ENCODE measurements at regions not wholly inside any gene's neighbourhood (a gene's known extent, or its start where the extent isn't known, plus 50 kb on each side); places are given as distances from the start of the nearest gene placed in this dataset.

GRCh38 chr12:38586789-38587188, 270.2 kb downstream of the ALG10B start:
- no peak for DNase-seq

GRCh38 chr12:38587594-38587993, 271.0 kb downstream of the ALG10B start:
- no peak for DNase-seq

GRCh38 chr12:38588624-38589305, 272.2 kb downstream of the ALG10B start:
- no peak for DNase-seq

GRCh38 chr12:38589306-38589632, 272.7 kb downstream of the ALG10B start:
- no peak for DNase-seq

DNA sequence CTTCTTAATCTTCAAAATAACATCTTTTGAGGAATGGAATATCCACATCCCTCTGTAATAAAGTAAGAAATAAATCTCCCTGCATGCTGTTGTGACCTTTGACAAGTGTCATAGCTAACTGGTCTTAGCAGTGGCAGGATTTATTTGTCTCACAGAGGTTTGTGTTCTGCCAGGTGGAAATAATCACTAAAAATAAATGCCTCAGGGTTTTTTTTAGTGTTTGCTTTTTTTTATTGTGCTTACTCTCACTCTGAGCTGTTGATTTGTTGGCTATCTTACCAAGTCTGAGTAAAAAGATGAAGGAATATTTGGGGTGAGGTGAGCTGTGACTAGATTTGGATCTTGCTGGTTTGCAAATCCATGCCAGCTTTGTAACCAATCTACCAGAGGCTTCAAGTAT, 285.4 kb downstream of the ALG10B start:
- no peak for DNase-seq
